Stimulated activated CD8-positive, alpha-beta memory T cell treated with anti-CD3 and anti-CD28 coated beads, Interleukin-15, amount 100 ng/mL, for 48 hours (primary cell): ENCODE measurements at regions not wholly inside any gene's neighbourhood (a gene's known extent, or its start where the extent isn't known, plus 50 kb on each side); places are given as distances from the start of the nearest gene placed in this dataset.

ENCODE experiments used
- DNase-seq, 2 donors: peaks; one replicate each; pipeline ENCODE4 v3.0.0-alpha.2; 2020; ENCODE audit warnings: low read depth in 2 of 2

DNA sequence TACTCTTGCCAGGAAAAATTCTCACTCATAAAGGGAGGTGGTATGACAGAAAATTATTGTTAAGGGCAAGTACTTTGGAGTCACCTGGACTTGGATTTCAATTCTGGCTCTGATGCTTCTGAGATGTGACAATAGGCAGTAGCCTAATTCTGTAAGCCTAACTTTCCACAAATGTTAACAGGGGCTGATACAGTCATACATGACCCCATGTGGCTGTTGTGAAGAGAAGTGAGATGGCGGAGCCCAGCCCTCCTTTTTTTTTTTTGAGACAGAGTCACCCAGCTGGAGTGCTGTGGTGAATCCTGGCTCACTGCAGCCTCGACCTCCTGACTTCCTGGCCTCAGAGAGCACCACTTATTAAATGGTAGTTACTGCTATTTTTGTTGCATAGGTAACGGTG is 54.4 kb upstream of the IRF2 start:
- no peak for DNase-seq

DNA sequence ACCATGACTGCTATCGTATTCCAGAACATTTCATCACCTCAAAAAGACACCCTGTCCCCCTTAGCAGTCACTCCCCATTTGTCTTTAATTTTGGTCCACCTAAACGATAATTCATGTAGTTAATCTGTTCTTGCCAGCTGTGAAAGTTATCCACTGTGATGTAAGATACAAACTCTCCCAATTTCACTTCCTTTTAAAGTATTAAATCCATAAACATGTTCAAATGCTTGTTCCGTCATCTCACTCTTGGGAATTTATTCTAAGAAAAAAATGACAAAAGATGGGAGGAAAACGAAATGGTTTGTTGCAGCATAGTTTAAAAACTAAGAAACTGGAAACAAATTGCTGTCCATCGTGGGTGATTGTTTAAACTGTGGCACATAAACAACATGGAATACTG is 53.7 kb upstream of the IRF2 start:
- DNase-seq = no peak

DNA sequence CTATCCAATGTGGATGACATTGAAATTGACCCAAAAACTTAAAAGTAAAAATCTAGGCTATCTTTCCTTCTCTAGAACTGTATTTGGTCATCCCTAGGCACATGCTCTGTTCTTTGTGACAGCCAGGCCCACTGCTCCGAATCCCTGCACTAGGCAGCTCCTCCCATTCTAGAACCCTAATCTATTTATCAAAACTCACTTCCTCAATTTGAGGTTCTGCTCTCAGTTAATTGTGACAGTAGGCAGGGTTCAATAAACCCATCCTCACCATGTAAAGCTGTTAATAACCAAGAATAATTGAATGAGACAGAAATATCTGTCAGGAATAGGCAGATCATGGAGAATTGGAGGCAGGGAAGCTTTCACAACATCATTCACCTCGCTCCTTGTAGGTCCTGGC is 51.9 kb upstream of the IRF2 start:
- DNase-seq = no peak
